GM12878 (cell line): ENCODE measurements at regions not wholly inside any gene's neighbourhood (a gene's known extent, or its start where the extent isn't known, plus 50 kb on each side); places are given as distances from the start of the nearest gene placed in this dataset.
A peak's percentile ranks its signal among the peaks of the same experiment; 100 is the strongest.

Experiments used
- GATAD2B ChIP-seq: fragments of 450-650 bp; conservative IDR thresholded peaks from 2 replicates; pipeline ENCODE4 v1.6.1; 2017; ENCODE audit warnings: low read depth, mild to moderate bottlenecking, moderate library complexity
- JUNB ChIP-seq: IDR thresholded peaks from 2 replicates; pipeline ENCODE4 v1.6.1; 2016; ENCODE audit warnings: antibody characterized with exemption, mild to moderate bottlenecking
- NR2C1 ChIP-seq: fragments of 450-650 bp; IDR thresholded peaks from 2 replicates; pipeline ENCODE4 v1.6.1; 2017; ENCODE audit warnings: antibody characterized with exemption, mild to moderate bottlenecking, moderate library complexity
- POU2F2 ChIP-seq: IDR thresholded peaks from 3 replicates; pipeline ENCODE4 v1.6.1; 2011; ENCODE audit warnings: low read depth, mild to moderate bottlenecking, low read length, borderline replicate concordance
- SMC3 ChIP-seq: IDR thresholded peaks from 2 replicates; pipeline ENCODE4 v1.6.1; 2011; ENCODE audit warnings: low read length, improper control_type of control experiment, borderline replicate concordance
- TF ChIP-seq, protein P1 (sequence below): fragments of 450-650 bp; formaldehyde crosslinking; IDR thresholded peaks from 2 replicates; pipeline ENCODE4 v1.4.0; 2020; ENCODE audit warnings: mild to moderate bottlenecking, moderate library complexity
- TF ChIP-seq, protein P2 (sequence below), 3 experiments: IDR thresholded peaks in 2 of 3; conservative IDR thresholded peaks in 1 of 3; 2 replicates each; pipeline ENCODE4 v1.5.1; 2011; ENCODE audit warnings: low read depth in 3 of 3, low read length in 3 of 3, mild to moderate bottlenecking in 3 of 3, control low read depth in 2 of 3, moderate library complexity in 2 of 3, inconsistent platforms in 1 of 3, mixed read lengths in 1 of 3; ENCODE audit not compliant: control insufficient read depth in 2 of 3, insufficient read depth in 1 of 3; ENCODE audit errors: extremely low read depth in 1 of 3
- TF ChIP-seq, protein P3 (sequence below): fragments of 150-350 bp; IDR thresholded peaks from 2 replicates; pipeline ENCODE4 v1.6.1; 2016; ENCODE audit warnings: low read depth, low read length
- TF ChIP-seq, protein P4 (sequence below): fragments of 450-650 bp; IDR thresholded peaks from 2 replicates; pipeline ENCODE4 v1.6.1; 2017; ENCODE audit warnings: mild to moderate bottlenecking, moderate library complexity

DNA sequence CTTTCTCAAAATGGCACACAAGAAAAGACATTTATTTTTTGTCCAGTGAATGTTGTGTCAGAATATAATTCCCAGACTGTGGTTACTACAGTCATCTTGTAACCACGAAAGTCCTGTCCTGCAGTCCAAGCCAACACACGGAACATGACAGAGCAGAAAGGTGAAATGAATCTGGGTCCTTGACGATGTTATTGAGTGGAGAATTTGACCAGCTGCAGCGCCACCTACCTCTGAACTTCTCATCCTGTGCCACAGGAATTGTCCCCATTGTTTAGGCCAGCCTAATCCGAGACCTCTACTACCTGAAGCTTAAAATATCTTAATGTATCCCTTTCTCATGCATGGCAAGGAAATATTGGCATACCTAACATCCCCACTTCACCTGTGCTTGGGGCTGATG, 64.1 kb upstream of the OTX2 start (continued):
- TF ChIP-seq, protein P1, sequence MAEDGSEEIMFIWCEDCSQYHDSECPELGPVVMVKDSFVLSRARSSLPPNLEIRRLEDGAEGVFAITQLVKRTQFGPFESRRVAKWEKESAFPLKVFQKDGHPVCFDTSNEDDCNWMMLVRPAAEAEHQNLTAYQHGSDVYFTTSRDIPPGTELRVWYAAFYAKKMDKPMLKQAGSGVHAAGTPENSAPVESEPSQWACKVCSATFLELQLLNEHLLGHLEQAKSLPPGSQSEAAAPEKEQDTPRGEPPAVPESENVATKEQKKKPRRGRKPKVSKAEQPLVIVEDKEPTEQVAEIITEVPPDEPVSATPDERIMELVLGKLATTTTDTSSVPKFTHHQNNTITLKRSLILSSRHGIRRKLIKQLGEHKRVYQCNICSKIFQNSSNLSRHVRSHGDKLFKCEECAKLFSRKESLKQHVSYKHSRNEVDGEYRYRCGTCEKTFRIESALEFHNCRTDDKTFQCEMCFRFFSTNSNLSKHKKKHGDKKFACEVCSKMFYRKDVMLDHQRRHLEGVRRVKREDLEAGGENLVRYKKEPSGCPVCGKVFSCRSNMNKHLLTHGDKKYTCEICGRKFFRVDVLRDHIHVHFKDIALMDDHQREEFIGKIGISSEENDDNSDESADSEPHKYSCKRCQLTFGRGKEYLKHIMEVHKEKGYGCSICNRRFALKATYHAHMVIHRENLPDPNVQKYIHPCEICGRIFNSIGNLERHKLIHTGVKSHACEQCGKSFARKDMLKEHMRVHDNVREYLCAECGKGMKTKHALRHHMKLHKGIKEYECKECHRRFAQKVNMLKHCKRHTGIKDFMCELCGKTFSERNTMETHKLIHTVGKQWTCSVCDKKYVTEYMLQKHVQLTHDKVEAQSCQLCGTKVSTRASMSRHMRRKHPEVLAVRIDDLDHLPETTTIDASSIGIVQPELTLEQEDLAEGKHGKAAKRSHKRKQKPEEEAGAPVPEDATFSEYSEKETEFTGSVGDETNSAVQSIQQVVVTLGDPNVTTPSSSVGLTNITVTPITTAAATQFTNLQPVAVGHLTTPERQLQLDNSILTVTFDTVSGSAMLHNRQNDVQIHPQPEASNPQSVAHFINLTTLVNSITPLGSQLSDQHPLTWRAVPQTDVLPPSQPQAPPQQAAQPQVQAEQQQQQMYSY, result no peak
- TF ChIP-seq POU2F2 (no peak), SMC3 (peak; percentile 35; the same call in 1 of the 2 replicates), NR2C1 (no peak), JUNB (no peak), GATAD2B (no peak)
- TF ChIP-seq, protein P2, sequence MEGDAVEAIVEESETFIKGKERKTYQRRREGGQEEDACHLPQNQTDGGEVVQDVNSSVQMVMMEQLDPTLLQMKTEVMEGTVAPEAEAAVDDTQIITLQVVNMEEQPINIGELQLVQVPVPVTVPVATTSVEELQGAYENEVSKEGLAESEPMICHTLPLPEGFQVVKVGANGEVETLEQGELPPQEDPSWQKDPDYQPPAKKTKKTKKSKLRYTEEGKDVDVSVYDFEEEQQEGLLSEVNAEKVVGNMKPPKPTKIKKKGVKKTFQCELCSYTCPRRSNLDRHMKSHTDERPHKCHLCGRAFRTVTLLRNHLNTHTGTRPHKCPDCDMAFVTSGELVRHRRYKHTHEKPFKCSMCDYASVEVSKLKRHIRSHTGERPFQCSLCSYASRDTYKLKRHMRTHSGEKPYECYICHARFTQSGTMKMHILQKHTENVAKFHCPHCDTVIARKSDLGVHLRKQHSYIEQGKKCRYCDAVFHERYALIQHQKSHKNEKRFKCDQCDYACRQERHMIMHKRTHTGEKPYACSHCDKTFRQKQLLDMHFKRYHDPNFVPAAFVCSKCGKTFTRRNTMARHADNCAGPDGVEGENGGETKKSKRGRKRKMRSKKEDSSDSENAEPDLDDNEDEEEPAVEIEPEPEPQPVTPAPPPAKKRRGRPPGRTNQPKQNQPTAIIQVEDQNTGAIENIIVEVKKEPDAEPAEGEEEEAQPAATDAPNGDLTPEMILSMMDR (IDR thresholded peaks at IDR 0.05 in 2 of 3, conservative IDR thresholded peaks at IDR 0.05 in 1 of 3; ENCODE audit: control insufficient read depth in 2 of 3, extremely low read depth in 1 of 3, insufficient read depth in 1 of 3, low read depth in 3 of 3, low read length in 3 of 3), result peak; percentile 43 to 61 (median 45); a peak in 5 of 6 replicates
- TF ChIP-seq, protein P3, sequence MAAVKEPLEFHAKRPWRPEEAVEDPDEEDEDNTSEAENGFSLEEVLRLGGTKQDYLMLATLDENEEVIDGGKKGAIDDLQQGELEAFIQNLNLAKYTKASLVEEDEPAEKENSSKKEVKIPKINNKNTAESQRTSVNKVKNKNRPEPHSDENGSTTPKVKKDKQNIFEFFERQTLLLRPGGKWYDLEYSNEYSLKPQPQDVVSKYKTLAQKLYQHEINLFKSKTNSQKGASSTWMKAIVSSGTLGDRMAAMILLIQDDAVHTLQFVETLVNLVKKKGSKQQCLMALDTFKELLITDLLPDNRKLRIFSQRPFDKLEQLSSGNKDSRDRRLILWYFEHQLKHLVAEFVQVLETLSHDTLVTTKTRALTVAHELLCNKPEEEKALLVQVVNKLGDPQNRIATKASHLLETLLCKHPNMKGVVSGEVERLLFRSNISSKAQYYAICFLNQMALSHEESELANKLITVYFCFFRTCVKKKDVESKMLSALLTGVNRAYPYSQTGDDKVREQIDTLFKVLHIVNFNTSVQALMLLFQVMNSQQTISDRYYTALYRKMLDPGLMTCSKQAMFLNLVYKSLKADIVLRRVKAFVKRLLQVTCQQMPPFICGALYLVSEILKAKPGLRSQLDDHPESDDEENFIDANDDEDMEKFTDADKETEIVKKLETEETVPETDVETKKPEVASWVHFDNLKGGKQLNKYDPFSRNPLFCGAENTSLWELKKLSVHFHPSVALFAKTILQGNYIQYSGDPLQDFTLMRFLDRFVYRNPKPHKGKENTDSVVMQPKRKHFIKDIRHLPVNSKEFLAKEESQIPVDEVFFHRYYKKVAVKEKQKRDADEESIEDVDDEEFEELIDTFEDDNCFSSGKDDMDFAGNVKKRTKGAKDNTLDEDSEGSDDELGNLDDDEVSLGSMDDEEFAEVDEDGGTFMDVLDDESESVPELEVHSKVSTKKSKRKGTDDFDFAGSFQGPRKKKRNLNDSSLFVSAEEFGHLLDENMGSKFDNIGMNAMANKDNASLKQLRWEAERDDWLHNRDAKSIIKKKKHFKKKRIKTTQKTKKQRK, result no peak
- TF ChIP-seq, protein P4, sequence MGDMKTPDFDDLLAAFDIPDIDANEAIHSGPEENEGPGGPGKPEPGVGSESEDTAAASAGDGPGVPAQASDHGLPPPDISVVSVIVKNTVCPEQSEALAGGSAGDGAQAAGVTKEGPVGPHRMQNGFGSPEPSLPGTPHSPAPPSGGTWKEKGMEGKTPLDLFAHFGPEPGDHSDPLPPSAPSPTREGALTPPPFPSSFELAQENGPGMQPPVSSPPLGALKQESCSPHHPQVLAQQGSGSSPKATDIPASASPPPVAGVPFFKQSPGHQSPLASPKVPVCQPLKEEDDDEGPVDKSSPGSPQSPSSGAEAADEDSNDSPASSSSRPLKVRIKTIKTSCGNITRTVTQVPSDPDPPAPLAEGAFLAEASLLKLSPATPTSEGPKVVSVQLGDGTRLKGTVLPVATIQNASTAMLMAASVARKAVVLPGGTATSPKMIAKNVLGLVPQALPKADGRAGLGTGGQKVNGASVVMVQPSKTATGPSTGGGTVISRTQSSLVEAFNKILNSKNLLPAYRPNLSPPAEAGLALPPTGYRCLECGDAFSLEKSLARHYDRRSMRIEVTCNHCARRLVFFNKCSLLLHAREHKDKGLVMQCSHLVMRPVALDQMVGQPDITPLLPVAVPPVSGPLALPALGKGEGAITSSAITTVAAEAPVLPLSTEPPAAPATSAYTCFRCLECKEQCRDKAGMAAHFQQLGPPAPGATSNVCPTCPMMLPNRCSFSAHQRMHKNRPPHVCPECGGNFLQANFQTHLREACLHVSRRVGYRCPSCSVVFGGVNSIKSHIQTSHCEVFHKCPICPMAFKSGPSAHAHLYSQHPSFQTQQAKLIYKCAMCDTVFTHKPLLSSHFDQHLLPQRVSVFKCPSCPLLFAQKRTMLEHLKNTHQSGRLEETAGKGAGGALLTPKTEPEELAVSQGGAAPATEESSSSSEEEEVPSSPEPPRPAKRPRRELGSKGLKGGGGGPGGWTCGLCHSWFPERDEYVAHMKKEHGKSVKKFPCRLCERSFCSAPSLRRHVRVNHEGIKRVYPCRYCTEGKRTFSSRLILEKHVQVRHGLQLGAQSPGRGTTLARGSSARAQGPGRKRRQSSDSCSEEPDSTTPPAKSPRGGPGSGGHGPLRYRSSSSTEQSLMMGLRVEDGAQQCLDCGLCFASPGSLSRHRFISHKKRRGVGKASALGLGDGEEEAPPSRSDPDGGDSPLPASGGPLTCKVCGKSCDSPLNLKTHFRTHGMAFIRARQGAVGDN, result no peak
